Muscle of leg (tissue), 3 donors: ENCODE measurements at regions not wholly inside any gene's neighbourhood (a gene's known extent, or its start where the extent isn't known, plus 50 kb on each side); places are given as distances from the start of the nearest gene placed in this dataset.

Experiments
- DNase-seq: peaks from one replicate; pipeline ENCODE4 v3.0.0; 2013
- H3K27ac ChIP-seq: one replicate; pipeline ENCODE4 v1.5.1; 2013; ENCODE audit warnings: mild to moderate bottlenecking, low read length, control low read depth
- H3K27me3 ChIP-seq: one replicate; pipeline ENCODE4 v1.6.1; 2013; ENCODE audit warnings: low read length; ENCODE audit not compliant: control insufficient read depth, insufficient read depth
- H3K36me3 ChIP-seq: one replicate; pipeline ENCODE4 v1.6.1; 2013; ENCODE audit warnings: low read length; ENCODE audit not compliant: control insufficient read depth, insufficient read depth
- H3K4me1 ChIP-seq: one replicate; pipeline ENCODE4 v1.6.1; 2013; ENCODE audit warnings: low read length; ENCODE audit not compliant: control insufficient read depth, insufficient read depth
- H3K4me3 ChIP-seq: one replicate; pipeline ENCODE4 v1.5.1; 2013; ENCODE audit warnings: low read length, control low read depth
- H3K9me3 ChIP-seq: replicated peaks from 2 replicates; pipeline ENCODE4 v1.6.1; 2013; ENCODE audit warnings: low read depth, low read length; ENCODE audit not compliant: control insufficient read depth
- WGBS: methylation state at CpG from one replicate; pipeline ENCODE4 v1.1.5; 2013; ENCODE audit warnings: missing lambda C conversion rate; ENCODE audit not compliant: insufficient coverage; 5-methylcytosine and 5-hydroxymethylcytosine counted together

- Histone ChIP-seq H3K9me3 (no peaks in the 10 kb centered on the region), H3K27ac (no peak overlapping the region), H3K4me1 (no peaks in the 10 kb centered on the region), H3K36me3 (no peaks in the 10 kb centered on the region), H3K4me3 (no peak overlapping the region), H3K27me3 (no peaks in the 10 kb centered on the region)
- no peak for DNase-seq
- WGBS, result no CpG with 5 or more reads among the region's 1 CpG
Measured at GRCh38 chr6:105641504-105641903, 238.6 kb upstream of the PREP start.

GRCh38 chr6:105639124-105639523, 236.2 kb upstream of the PREP start:
- H3K9me3 ChIP-seq, result no peaks in the 10 kb centered on the region
- no peaks in the 10 kb centered on the region for H3K27me3 ChIP-seq
- no CpG with 5 or more reads among the region's 2 CpGs for WGBS
- H3K36me3 ChIP-seq, result no peaks in the 10 kb centered on the region
- H3K27ac ChIP-seq, result no peak overlapping the region
- DNase-seq, result no peak
- no peaks in the 10 kb centered on the region for H3K4me1 ChIP-seq
- no peak overlapping the region for H3K4me3 ChIP-seq

GRCh38 chr6:105633814-105634213, 230.9 kb upstream of the PREP start:
- H3K4me1 ChIP-seq, result no peaks in the 10 kb centered on the region
- H3K4me3 ChIP-seq, result no peak overlapping the region
- no peak overlapping the region for H3K27ac ChIP-seq
- no peaks in the 10 kb centered on the region for H3K9me3 ChIP-seq
- DNase-seq, result no peak
- H3K36me3 ChIP-seq, result no peaks in the 10 kb centered on the region
- no peaks in the 10 kb centered on the region for H3K27me3 ChIP-seq

GRCh38 chr6:105628156-105628860, 225.4 kb upstream of the PREP start:
- 85% methylated on average over 4 of the region's 7 CpGs for WGBS
- no peak overlapping the region for H3K27ac ChIP-seq
- H3K36me3 ChIP-seq, result no peaks in the 10 kb centered on the region
- no peaks in the 10 kb centered on the region for H3K27me3 ChIP-seq
- no peak overlapping the region for H3K4me3 ChIP-seq
- H3K9me3 ChIP-seq, result no peaks in the 10 kb centered on the region
- no peak for DNase-seq
- H3K4me1 ChIP-seq, result no peaks in the 10 kb centered on the region

- Histone ChIP-seq H3K27ac (no peak overlapping the region), H3K9me3 (no peaks in the 10 kb centered on the region), H3K27me3 (no peaks in the 10 kb centered on the region), H3K36me3 (no peaks in the 10 kb centered on the region), H3K4me1 (no peaks in the 10 kb centered on the region), H3K4me3 (no peak overlapping the region)
- DNase-seq, result no peak
- WGBS, result no CpG with 5 or more reads among the region's 2 CpGs
Measured at GRCh38 chr6:105626295-105627158, 223.6 kb upstream of the PREP start.

GRCh38 chr6:105624021-105624420, 221.1 kb upstream of the PREP start:
- WGBS, result no CpG with 5 or more reads among the region's 3 CpGs
- H3K4me1 ChIP-seq, result no peaks in the 10 kb centered on the region
- no peaks in the 10 kb centered on the region for H3K27me3 ChIP-seq
- H3K27ac ChIP-seq, result no peak overlapping the region
- H3K9me3 ChIP-seq, result no peaks in the 10 kb centered on the region
- H3K4me3 ChIP-seq, result no peak overlapping the region
- no peak for DNase-seq
- H3K36me3 ChIP-seq, result no peaks in the 10 kb centered on the region

- no peak for DNase-seq
- H3K27me3 ChIP-seq, result no peaks in the 10 kb centered on the region
- no peaks in the 10 kb centered on the region for H3K4me1 ChIP-seq
- H3K27ac ChIP-seq, result no peak overlapping the region
- no peaks in the 10 kb centered on the region for H3K9me3 ChIP-seq
- 64% methylated on average over 3 of the region's 3 CpGs for WGBS
- no peaks in the 10 kb centered on the region for H3K36me3 ChIP-seq
- H3K4me3 ChIP-seq, result no peak overlapping the region
Measured at GRCh38 chr6:105622226-105622625, 219.3 kb upstream of the PREP start.

GRCh38 chr6:105621564-105622175, 218.8 kb upstream of the PREP start:
- no peak overlapping the region for H3K4me3 ChIP-seq
- no peaks in the 10 kb centered on the region for H3K4me1 ChIP-seq
- no peaks in the 10 kb centered on the region for H3K36me3 ChIP-seq
- H3K27ac ChIP-seq, result no peak overlapping the region
- no peak for DNase-seq
- no peaks in the 10 kb centered on the region for H3K27me3 ChIP-seq
- WGBS, result 50% methylated on average over 1 of the region's 6 CpGs
- no peaks in the 10 kb centered on the region for H3K9me3 ChIP-seq

GRCh38 chr6:105620878-105621277, 218.0 kb upstream of the PREP start:
- Histone ChIP-seq H3K9me3 (no peaks in the 10 kb centered on the region), H3K36me3 (no peaks in the 10 kb centered on the region)

GRCh38 chr6:105619971-105620741, 217.3 kb upstream of the PREP start:
- Histone ChIP-seq H3K4me1 (no peaks in the 10 kb centered on the region), H3K36me3 (no peaks in the 10 kb centered on the region), H3K4me3 (no peak overlapping the region), H3K9me3 (no peaks in the 10 kb centered on the region), H3K27ac (no peak overlapping the region), H3K27me3 (no peaks in the 10 kb centered on the region)
- no peak for DNase-seq
- WGBS, result no CpG with 5 or more reads among the region's 8 CpGs

More at GRCh38 chr6:105620878-105621277, 218.0 kb upstream of the PREP start:
- Histone ChIP-seq H3K4me1 (no peaks in the 10 kb centered on the region), H3K27me3 (no peaks in the 10 kb centered on the region), H3K27ac (no peak overlapping the region), H3K4me3 (no peak overlapping the region)
- no CpG with 5 or more reads among the region's 3 CpGs for whole genome bisulfite sequencing
- no peak for DNase-seq
